ENCODE measurements at regions not wholly inside any gene's neighbourhood (a gene's known extent, or its start where the extent isn't known, plus 50 kb on each side); places are given as distances from the start of the nearest gene placed in this dataset.
"Not testable (repeated sequence)": the region's sequence is repeated elsewhere in the genome, so short reads cannot be mapped to it uniquely, and the experiment has no call there.

GRCh38 chr2:87360927-87361326, 339.3 kb upstream of the PLGLB1 start:
- not testable (repeated sequence) for H3K79me1 ChIP-seq (replicated peaks; ENCODE audit: low read length, poor library complexity, severe bottlenecking); H3K18ac ChIP-seq (ENCODE audit: low read depth in 1 of 2, low read length in 2 of 2); H2AFZ ChIP-seq (ENCODE audit: low read depth, low read length); H3K23ac ChIP-seq (ENCODE audit: low read length in 2 of 2); H2AK5ac ChIP-seq (ENCODE audit: low read length, severe bottlenecking); H3K4me2 ChIP-seq (ENCODE audit: low read length, poor library complexity, severe bottlenecking); H3K14ac ChIP-seq (ENCODE audit: low read length in 2 of 2); H3K27ac ChIP-seq (ENCODE audit: low read length, poor library complexity, severe bottlenecking); H2BK12ac ChIP-seq (ENCODE audit: low read length in 2 of 2); DNase-seq; H2BK120ac ChIP-seq (ENCODE audit: low read depth, low read length); H3K4me3 ChIP-seq (ENCODE audit: insufficient read depth in 1 of 2, low read depth in 1 of 2, low read length in 2 of 2); H3K36me3 ChIP-seq (ENCODE audit: control insufficient read depth in 1 of 2, insufficient read depth in 2 of 2, low read depth in 1 of 2, low read length in 2 of 2); H4K91ac ChIP-seq (ENCODE audit: low read length); H2BK15ac ChIP-seq (ENCODE audit: low read depth, poor library complexity, severe bottlenecking); H3K9ac ChIP-seq (ENCODE audit: low read length); H4K8ac ChIP-seq (ENCODE audit: low read length); H3K27me3 ChIP-seq (ENCODE audit: control insufficient read depth in 1 of 2, insufficient read depth in 1 of 2, low read length in 2 of 2); H3K4me1 ChIP-seq (ENCODE audit: control insufficient read depth, insufficient read depth, low read depth, low read length); H2BK5ac ChIP-seq (ENCODE audit: low read depth, low read length, poor library complexity, severe bottlenecking); H3K9me3 ChIP-seq (ENCODE audit: control insufficient read depth, low read length); H3K4ac ChIP-seq (ENCODE audit: low read depth in 1 of 2, low read length in 2 of 2)
- no CpG with 5 or more reads among the region's 2 CpGs for WGBS

GRCh38 chr2:87361805-87362204, 340.2 kb upstream of the PLGLB1 start:
- not testable (repeated sequence) for H2AFZ ChIP-seq (ENCODE audit: low read depth, low read length); H3K4ac ChIP-seq (ENCODE audit: low read depth in 1 of 2, low read length in 2 of 2); H2BK15ac ChIP-seq (ENCODE audit: low read depth, poor library complexity, severe bottlenecking); H3K4me3 ChIP-seq (ENCODE audit: insufficient read depth in 1 of 2, low read depth in 1 of 2, low read length in 2 of 2); H3K9ac ChIP-seq (ENCODE audit: low read length); H2BK120ac ChIP-seq (ENCODE audit: low read depth, low read length); H2BK12ac ChIP-seq (ENCODE audit: low read length in 2 of 2); H3K79me1 ChIP-seq (replicated peaks; ENCODE audit: low read length, poor library complexity, severe bottlenecking); H3K23ac ChIP-seq (ENCODE audit: low read length in 2 of 2); H3K27ac ChIP-seq (ENCODE audit: low read length, poor library complexity, severe bottlenecking); H3K14ac ChIP-seq (ENCODE audit: low read length in 2 of 2); H3K4me2 ChIP-seq (ENCODE audit: low read length, poor library complexity, severe bottlenecking); DNase-seq; H3K9me3 ChIP-seq (ENCODE audit: control insufficient read depth, low read length); H4K8ac ChIP-seq (ENCODE audit: low read length); H2AK5ac ChIP-seq (ENCODE audit: low read length, severe bottlenecking); H3K18ac ChIP-seq (ENCODE audit: low read depth in 1 of 2, low read length in 2 of 2); H3K27me3 ChIP-seq (ENCODE audit: control insufficient read depth in 1 of 2, insufficient read depth in 1 of 2, low read length in 2 of 2); H3K36me3 ChIP-seq (ENCODE audit: control insufficient read depth in 1 of 2, insufficient read depth in 2 of 2, low read depth in 1 of 2, low read length in 2 of 2); H3K4me1 ChIP-seq (ENCODE audit: control insufficient read depth, insufficient read depth, low read depth, low read length); H4K91ac ChIP-seq (ENCODE audit: low read length); H2BK5ac ChIP-seq (ENCODE audit: low read depth, low read length, poor library complexity, severe bottlenecking)

DNA sequence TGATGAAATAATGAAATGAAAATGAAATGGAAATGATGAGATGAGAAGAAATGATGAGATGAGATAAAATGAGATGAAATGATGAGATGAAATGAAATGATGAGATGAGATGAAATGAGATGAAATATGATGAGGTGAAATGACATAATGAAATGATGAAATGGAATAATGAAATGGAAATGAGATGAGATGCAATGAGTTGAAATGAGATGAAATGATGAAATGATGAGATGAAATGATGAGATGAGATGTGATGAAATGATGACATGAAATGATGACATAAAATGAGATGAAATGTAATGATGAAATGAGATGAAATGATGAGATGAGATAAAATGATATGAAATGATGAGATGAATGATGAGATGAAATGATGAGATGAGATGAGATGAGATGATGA, 342.7 kb upstream of the PLGLB1 start:
- H2AFZ ChIP-seq (ENCODE audit: low read depth, low read length); H3K4me3 ChIP-seq (ENCODE audit: insufficient read depth in 1 of 2, low read depth in 1 of 2, low read length in 2 of 2); H3K79me1 ChIP-seq (replicated peaks; ENCODE audit: low read length, poor library complexity, severe bottlenecking); H3K23ac ChIP-seq (ENCODE audit: low read length in 2 of 2); H2BK15ac ChIP-seq (ENCODE audit: low read depth, poor library complexity, severe bottlenecking); H2AK5ac ChIP-seq (ENCODE audit: low read length, severe bottlenecking); H2BK5ac ChIP-seq (ENCODE audit: low read depth, low read length, poor library complexity, severe bottlenecking); H3K27ac ChIP-seq (ENCODE audit: low read length, poor library complexity, severe bottlenecking); H3K18ac ChIP-seq (ENCODE audit: low read depth in 1 of 2, low read length in 2 of 2); H4K91ac ChIP-seq (ENCODE audit: low read length); DNase-seq; H2BK120ac ChIP-seq (ENCODE audit: low read depth, low read length); H3K14ac ChIP-seq (ENCODE audit: low read length in 2 of 2); H4K8ac ChIP-seq (ENCODE audit: low read length); H3K9ac ChIP-seq (ENCODE audit: low read length); H3K4ac ChIP-seq (ENCODE audit: low read depth in 1 of 2, low read length in 2 of 2); H3K9me3 ChIP-seq (ENCODE audit: control insufficient read depth, low read length); H3K27me3 ChIP-seq (ENCODE audit: control insufficient read depth in 1 of 2, insufficient read depth in 1 of 2, low read length in 2 of 2); H2BK12ac ChIP-seq (ENCODE audit: low read length in 2 of 2); H3K4me1 ChIP-seq (ENCODE audit: control insufficient read depth, insufficient read depth, low read depth, low read length); H3K4me2 ChIP-seq (ENCODE audit: low read length, poor library complexity, severe bottlenecking); H3K36me3 ChIP-seq (ENCODE audit: control insufficient read depth in 1 of 2, insufficient read depth in 2 of 2, low read depth in 1 of 2, low read length in 2 of 2): not testable (repeated sequence)

DNA sequence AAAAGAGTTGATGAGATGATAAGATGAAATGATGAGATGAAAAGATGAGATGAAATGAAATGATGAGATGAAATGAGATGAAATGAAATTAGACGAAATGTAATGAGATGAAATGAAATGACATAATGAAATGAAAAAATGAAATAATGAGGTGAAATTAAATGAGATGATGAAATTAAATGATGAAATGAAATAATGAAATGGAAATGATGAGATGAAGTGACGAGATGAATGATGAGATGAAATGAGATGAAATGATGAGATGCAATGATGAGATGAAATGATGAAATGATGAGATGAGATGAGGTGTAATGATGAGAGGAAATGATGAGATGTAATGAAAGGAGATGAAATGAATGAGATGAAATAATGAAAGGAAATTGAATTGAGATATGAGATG, 343.4 kb upstream of the PLGLB1 start:
- not testable (repeated sequence) for H3K79me1 ChIP-seq (replicated peaks; ENCODE audit: low read length, poor library complexity, severe bottlenecking); H3K27ac ChIP-seq (ENCODE audit: low read length, poor library complexity, severe bottlenecking); DNase-seq; H3K4ac ChIP-seq (ENCODE audit: low read depth in 1 of 2, low read length in 2 of 2); H2BK5ac ChIP-seq (ENCODE audit: low read depth, low read length, poor library complexity, severe bottlenecking); H2AFZ ChIP-seq (ENCODE audit: low read depth, low read length); H3K36me3 ChIP-seq (ENCODE audit: control insufficient read depth in 1 of 2, insufficient read depth in 2 of 2, low read depth in 1 of 2, low read length in 2 of 2); H4K8ac ChIP-seq (ENCODE audit: low read length); H2AK5ac ChIP-seq (ENCODE audit: low read length, severe bottlenecking); H2BK120ac ChIP-seq (ENCODE audit: low read depth, low read length); H3K9ac ChIP-seq (ENCODE audit: low read length); H3K14ac ChIP-seq (ENCODE audit: low read length in 2 of 2); H2BK15ac ChIP-seq (ENCODE audit: low read depth, poor library complexity, severe bottlenecking); H2BK12ac ChIP-seq (ENCODE audit: low read length in 2 of 2); H3K4me3 ChIP-seq (ENCODE audit: insufficient read depth in 1 of 2, low read depth in 1 of 2, low read length in 2 of 2); H3K9me3 ChIP-seq (ENCODE audit: control insufficient read depth, low read length); H3K4me1 ChIP-seq (ENCODE audit: control insufficient read depth, insufficient read depth, low read depth, low read length); H3K27me3 ChIP-seq (ENCODE audit: control insufficient read depth in 1 of 2, insufficient read depth in 1 of 2, low read length in 2 of 2); H4K91ac ChIP-seq (ENCODE audit: low read length); H3K23ac ChIP-seq (ENCODE audit: low read length in 2 of 2); H3K4me2 ChIP-seq (ENCODE audit: low read length, poor library complexity, severe bottlenecking); H3K18ac ChIP-seq (ENCODE audit: low read depth in 1 of 2, low read length in 2 of 2)
- WGBS: 83% methylated on average over 2 of the region's 2 CpGs

All from mesenchymal stem cell (in vitro differentiated cells and primary cell).